K562 (cell line): ENCODE measurements at regions not wholly inside any gene's neighbourhood (a gene's known extent, or its start where the extent isn't known, plus 50 kb on each side); places are given as distances from the start of the nearest gene placed in this dataset.

Experiments used
- AFF4 ChIP-seq: sonication (generic); formaldehyde crosslinking; IDR thresholded peaks from 2 replicates; pipeline ENCODE4 v1.8.0; 2023; ENCODE audit warnings: mild to moderate bottlenecking, missing genetic modification reagents
- KDM1A ChIP-seq, 2 experiments: fragments of 450-650 bp; IDR thresholded peaks; 2 replicates each; pipeline ENCODE4 v1.6.1; 2016; ENCODE audit warnings: mild to moderate bottlenecking in 2 of 2
- THAP7 ChIP-seq: fragments of 250-450 bp; sonication (Bioruptor Pico); IDR thresholded peaks from 2 replicates; pipeline ENCODE4 v1.5.0; 2021
- TSHZ1 ChIP-seq: fragments of 250-450 bp; sonication (Bioruptor Pico); IDR thresholded peaks from 2 replicates; pipeline ENCODE4 v1.4.0; 2020; ENCODE audit warnings: mild to moderate bottlenecking, moderate library complexity

- TF ChIP-seq AFF4 (CRISPR knock-in tag) (no peak), THAP7 (CRISPR knock-in tag) (no peak), KDM1A (IDR thresholded peaks at IDR 0.05) (no peak), TSHZ1 (CRISPR knock-in tag) (no peak)
Observed at GRCh38 chr3:20776286-20776685, 590.3 kb upstream of the SGO1 start (continued).
